ENCODE measurements at regions not wholly inside any gene's neighbourhood (a gene's known extent, or its start where the extent isn't known, plus 50 kb on each side); places are given as distances from the start of the nearest gene placed in this dataset.
A peak's percentile ranks its signal among the peaks of the same experiment; 100 is the strongest.

GRCh38 chr10:21078410-21079329 lies 181.6 kb upstream of the NEBL start:
- TF ChIP-seq, protein P1, sequence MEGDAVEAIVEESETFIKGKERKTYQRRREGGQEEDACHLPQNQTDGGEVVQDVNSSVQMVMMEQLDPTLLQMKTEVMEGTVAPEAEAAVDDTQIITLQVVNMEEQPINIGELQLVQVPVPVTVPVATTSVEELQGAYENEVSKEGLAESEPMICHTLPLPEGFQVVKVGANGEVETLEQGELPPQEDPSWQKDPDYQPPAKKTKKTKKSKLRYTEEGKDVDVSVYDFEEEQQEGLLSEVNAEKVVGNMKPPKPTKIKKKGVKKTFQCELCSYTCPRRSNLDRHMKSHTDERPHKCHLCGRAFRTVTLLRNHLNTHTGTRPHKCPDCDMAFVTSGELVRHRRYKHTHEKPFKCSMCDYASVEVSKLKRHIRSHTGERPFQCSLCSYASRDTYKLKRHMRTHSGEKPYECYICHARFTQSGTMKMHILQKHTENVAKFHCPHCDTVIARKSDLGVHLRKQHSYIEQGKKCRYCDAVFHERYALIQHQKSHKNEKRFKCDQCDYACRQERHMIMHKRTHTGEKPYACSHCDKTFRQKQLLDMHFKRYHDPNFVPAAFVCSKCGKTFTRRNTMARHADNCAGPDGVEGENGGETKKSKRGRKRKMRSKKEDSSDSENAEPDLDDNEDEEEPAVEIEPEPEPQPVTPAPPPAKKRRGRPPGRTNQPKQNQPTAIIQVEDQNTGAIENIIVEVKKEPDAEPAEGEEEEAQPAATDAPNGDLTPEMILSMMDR (IDR thresholded peaks at IDR 0.05; ENCODE audit: control extremely low read depth in 1 of 3, insufficient read depth in 1 of 3, low read depth in 1 of 3, low read length in 3 of 3): peak; percentile 62 to 88 (median 77)
- TF ChIP-seq RNF2 (IDR thresholded peaks at IDR 0.05; ENCODE audit: borderline replicate concordance, low read depth, low read length, missing control alignments, poor library complexity, severe bottlenecking) (no peak), FOSL1 (IDR thresholded peaks at IDR 0.05; ENCODE audit: insufficient read depth, low read depth, low read length) (no peak), TCF12 (IDR thresholded peaks at IDR 0.05; ENCODE audit: low read depth, low read length) (no peak), CHD1 (IDR thresholded peaks at IDR 0.05; ENCODE audit: low read depth, low read length) (no peak), POLR2A (IDR thresholded peaks at IDR 0.05; ENCODE audit: control extremely low read depth in 1 of 2, low read depth in 2 of 2, low read length in 2 of 2) (no peak), MAX (IDR thresholded peaks at IDR 0.05) (peak; percentile 88), GABPA (IDR thresholded peaks at IDR 0.05; ENCODE audit: borderline replicate concordance, insufficient read depth, low read length) (no peak), EGR1 (IDR thresholded peaks at IDR 0.05; ENCODE audit: borderline replicate concordance, low read depth, low read length) (no peak), TAF1 (IDR thresholded peaks at IDR 0.05; ENCODE audit: low read depth, low read length) (no peak)
